Stomach (tissue), 8 donors: ENCODE measurements at regions not wholly inside any gene's neighbourhood (a gene's known extent, or its start where the extent isn't known, plus 50 kb on each side); places are given as distances from the start of the nearest gene placed in this dataset.

Source experiments
- DNase-seq, 2 donors: peaks; one replicate each; pipeline versions ENCODE4 v3.0.0 to v3.0.0-alpha.2; 2013 to 2019
- H3K27ac ChIP-seq, 5 donors: fragments of 200-600 bp in 4 of 5; sonication (generic) in 4 of 5; one replicate each; pipeline ENCODE4 v1.5.1; 2013 to 2019; ENCODE audit warnings: mild to moderate bottlenecking in 1 of 5, moderate library complexity in 1 of 5
- H3K27me3 ChIP-seq, 3 donors: fragments of 200-600 bp; sonication (generic); one replicate each; pipeline ENCODE4 v1.5.1; 2017 to 2019; ENCODE audit warnings: mixed run types in 1 of 3
- H3K36me3 ChIP-seq, 4 donors: fragments of 200-600 bp; sonication (generic); 1 replicate in 3 of 4; 2 replicates in 1 of 4; pipeline ENCODE4 v1.5.1; 2016 to 2019
- H3K4me1 ChIP-seq, 4 donors: fragments of 200-600 bp; sonication (generic); one replicate each; pipeline ENCODE4 v1.5.1; 2016 to 2019
- H3K4me3 ChIP-seq, 4 donors: fragments of 200-600 bp; sonication (generic) in 3 of 4; one replicate each; pipeline ENCODE4 v1.5.1; 2016 to 2019; ENCODE audit warnings: mild to moderate bottlenecking in 1 of 4
- H3K9me3 ChIP-seq, 4 donors: fragments of 200-600 bp; sonication (generic); one replicate each; pipeline ENCODE4 v1.5.1; 2016 to 2019
- EP300 ChIP-seq: sonication (generic); formaldehyde crosslinking; IDR thresholded peaks from one replicate; pipeline ENCODE4 v1.6.1; 2017; ENCODE audit warnings: antibody characterized with exemption
- POLR2A ChIP-seq, 4 donors: fragments of 450-650 bp; IDR thresholded peaks; one replicate each; pipeline ENCODE4 v1.6.1; 2016; ENCODE audit warnings: antibody characterized with exemption in 4 of 4, control low read depth in 2 of 4, mild to moderate bottlenecking in 1 of 4, moderate library complexity in 1 of 4
- POLR2AphosphoS5 ChIP-seq, 3 donors: sonication (generic); formaldehyde crosslinking; IDR thresholded peaks; one replicate each; pipeline ENCODE4 v1.6.1; 2016; ENCODE audit warnings: antibody characterized with exemption in 3 of 3
- WGBS, 5 donors: extraction: QIAGEN DNeasy Blood & Tissue Kit in 3 of 5; methylation state at CpG; one replicate each; pipeline versions ENCODE4 v1.1.5 to v1.1.7; 2013 to 2018; 5-methylcytosine and 5-hydroxymethylcytosine counted together
- intact Hi-C: fragments of 100-400 bp; cut with DNase I; formaldehyde crosslinking; loops from one replicate; pipeline ENCODE4 v1.15.1; 2023; ENCODE audit warnings: low total_unique reads
- TF ChIP-seq, protein P1 (sequence below), 7 experiments: fragments of 450-650 bp in 4 of 7; fragments of 200-600 bp in 3 of 7; sonication (generic) in 3 of 7; IDR thresholded peaks; one replicate each; pipeline ENCODE4 v1.5.1; 2016 to 2019; ENCODE audit warnings: antibody characterized with exemption in 7 of 7, control low read depth in 2 of 7, mild to moderate bottlenecking in 1 of 7
- donor health status: healthy with polysubstance abuse.
- donor health status: Bipolar disorder and iron deficiency.
- donor health status: healthy.

DNA sequence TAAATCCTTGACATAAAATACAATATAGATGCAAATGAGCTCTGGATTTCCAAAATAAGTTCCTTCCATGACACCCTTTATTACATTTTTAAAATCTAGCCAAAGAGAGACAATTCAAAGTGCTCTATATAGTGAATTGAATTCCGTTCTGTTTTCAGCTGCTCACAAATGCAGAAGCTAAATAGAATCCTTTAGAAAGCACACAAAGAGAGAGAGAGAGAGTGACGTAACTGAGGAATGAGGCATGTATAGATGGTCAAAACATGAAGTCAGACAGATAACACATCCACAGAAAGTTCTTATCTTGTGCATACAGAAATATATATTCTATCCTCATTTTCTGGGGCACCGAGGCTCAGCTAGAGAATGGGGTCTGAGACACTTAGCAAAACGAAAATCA is 344.7 kb upstream of the NETO1 start:
- 61 to 73% (median 63%) methylated on average over 4 of the region's 4 CpGs for WGBS, 5 donors
- no peaks in the 10 kb centered on the region for H3K36me3 ChIP-seq
- intact Hi-C loops, result no loop called here

GRCh38 chr18:73201940-73202339 is 334.2 kb upstream of the NETO1 start:
- Histone ChIP-seq H3K27ac (no peak overlapping the region), H3K36me3 (no peaks in the 10 kb centered on the region), H3K27me3 (no peaks in the 10 kb centered on the region), H3K9me3 (no peaks in the 10 kb centered on the region), H3K4me3 (no peak overlapping the region), H3K4me1 (no peaks in the 10 kb centered on the region)
- no peak for DNase-seq
- TF ChIP-seq POLR2AphosphoS5 (IDR thresholded peaks at IDR 0.05) (no peak), EP300 (no peak), POLR2A (IDR thresholded peaks at IDR 0.05) (no peak)
- TF ChIP-seq, protein P1, sequence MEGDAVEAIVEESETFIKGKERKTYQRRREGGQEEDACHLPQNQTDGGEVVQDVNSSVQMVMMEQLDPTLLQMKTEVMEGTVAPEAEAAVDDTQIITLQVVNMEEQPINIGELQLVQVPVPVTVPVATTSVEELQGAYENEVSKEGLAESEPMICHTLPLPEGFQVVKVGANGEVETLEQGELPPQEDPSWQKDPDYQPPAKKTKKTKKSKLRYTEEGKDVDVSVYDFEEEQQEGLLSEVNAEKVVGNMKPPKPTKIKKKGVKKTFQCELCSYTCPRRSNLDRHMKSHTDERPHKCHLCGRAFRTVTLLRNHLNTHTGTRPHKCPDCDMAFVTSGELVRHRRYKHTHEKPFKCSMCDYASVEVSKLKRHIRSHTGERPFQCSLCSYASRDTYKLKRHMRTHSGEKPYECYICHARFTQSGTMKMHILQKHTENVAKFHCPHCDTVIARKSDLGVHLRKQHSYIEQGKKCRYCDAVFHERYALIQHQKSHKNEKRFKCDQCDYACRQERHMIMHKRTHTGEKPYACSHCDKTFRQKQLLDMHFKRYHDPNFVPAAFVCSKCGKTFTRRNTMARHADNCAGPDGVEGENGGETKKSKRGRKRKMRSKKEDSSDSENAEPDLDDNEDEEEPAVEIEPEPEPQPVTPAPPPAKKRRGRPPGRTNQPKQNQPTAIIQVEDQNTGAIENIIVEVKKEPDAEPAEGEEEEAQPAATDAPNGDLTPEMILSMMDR (IDR thresholded peaks at IDR 0.05), result no peak
- intact Hi-C loops, result no loop called here
- 73 to 84% (median 82%) methylated on average over 6 of the region's 6 CpGs for WGBS, 5 donors

More for the DNA sequence above, 344.7 kb upstream of the NETO1 start:
- Histone ChIP-seq H3K4me3 (no peak overlapping the region), H3K27me3 (no peaks in the 10 kb centered on the region), H3K27ac (no peak overlapping the region), H3K4me1 (no peaks in the 10 kb centered on the region), H3K9me3 (peaks cover 0 to 12% (median 0%) of the 10 kb centered on the region in 4 donors)
- DNase-seq, result no peak
- TF ChIP-seq POLR2AphosphoS5 (IDR thresholded peaks at IDR 0.05), result no peak
- no peak for TF ChIP-seq POLR2A (IDR thresholded peaks at IDR 0.05)
- TF ChIP-seq, protein P1 (IDR thresholded peaks at IDR 0.05), result no peak
- TF ChIP-seq EP300, result no peak

- Histone ChIP-seq H3K4me1 (no peaks in the 10 kb centered on the region), H3K27ac (no peak overlapping the region), H3K4me3 (no peak overlapping the region), H3K9me3 (no peaks in the 10 kb centered on the region), H3K27me3 (no peaks in the 10 kb centered on the region), H3K36me3 (no peaks in the 10 kb centered on the region)
- WGBS, 5 donors, result 57 to 81% (median 62%) methylated on average over 1 of the region's 1 CpG
- TF ChIP-seq, protein P1 (IDR thresholded peaks at IDR 0.05), result no peak
- TF ChIP-seq POLR2AphosphoS5 (IDR thresholded peaks at IDR 0.05), result no peak
- TF ChIP-seq POLR2A (IDR thresholded peaks at IDR 0.05), result no peak
- no peak for TF ChIP-seq EP300
- no peak for DNase-seq
- intact Hi-C loops, result no loop called here
Observed at GRCh38 chr18:73199151-73199550, 331.4 kb upstream of the NETO1 start.

GRCh38 chr18:73189718-73190117 is 321.9 kb upstream of the NETO1 start:
- intact Hi-C loops, result no loop called here
- Histone ChIP-seq H3K4me3 (no peak overlapping the region), H3K27me3 (no peaks in the 10 kb centered on the region), H3K36me3 (no peaks in the 10 kb centered on the region), H3K27ac (no peak overlapping the region), H3K4me1 (no peaks in the 10 kb centered on the region), H3K9me3 (peaks cover 0 to 4% (median 0%) of the 10 kb centered on the region in 4 donors)
- TF ChIP-seq POLR2A (IDR thresholded peaks at IDR 0.05) (no peak), POLR2AphosphoS5 (IDR thresholded peaks at IDR 0.05) (no peak), EP300 (no peak)
- TF ChIP-seq, protein P1 (IDR thresholded peaks at IDR 0.05), result no peak
- DNase-seq, result no peak
- 29 to 46% (median 42%) methylated on average over 3 of the region's 3 CpGs for WGBS, 5 donors
